ENCODE measurements at regions not wholly inside any gene's neighbourhood (a gene's known extent, or its start where the extent isn't known, plus 50 kb on each side); places are given as distances from the start of the nearest gene placed in this dataset.

GRCh38 chr3:176939022-176939817 is 258.1 kb downstream of the TBL1XR1 start:
- TF ChIP-seq CTCF (conservative IDR thresholded peaks at IDR 0.05; ENCODE audit: low read length) (peak; percentile 92), EZH2phosphoT487 (IDR thresholded peaks at IDR 0.05; ENCODE audit: borderline replicate concordance, low read depth, low read length) (no peak)
